SKM-1 (cell line): ENCODE measurements at regions not wholly inside any gene's neighbourhood (a gene's known extent, or its start where the extent isn't known, plus 50 kb on each side); places are given as distances from the start of the nearest gene placed in this dataset.
"Not testable (repeated sequence)": the region's sequence is repeated elsewhere in the genome, so short reads cannot be mapped to it uniquely, and the experiment has no call there.

Experiments used
- DNase-seq: peaks from one replicate; lab custom pipeline; 2025; ENCODE audit not compliant: unreplicated experiment; lab: John Stamatoyannopoulos, UW

GRCh38 chr14:84432676-84433075, 1097.3 kb upstream of the FLRT2 start:
- no peak for DNase-seq

GRCh38 chr14:84433961-84434360, 1096.0 kb upstream of the FLRT2 start:
- DNase-seq, result no peak

GRCh38 chr14:84435820-84436324, 1094.1 kb upstream of the FLRT2 start:
- no peak for DNase-seq

- no peak for DNase-seq
These were observed 1093.4 kb upstream of the FLRT2 start for GRCh38 chr14:84436528-84436927.

- DNase-seq, result no peak
These were observed 1087.4 kb upstream of the FLRT2 start for GRCh38 chr14:84442521-84442920.

- no peak for DNase-seq
These were observed 1084.5 kb upstream of the FLRT2 start for GRCh38 chr14:84445486-84445885.

GRCh38 chr14:84446250-84446649, 1083.7 kb upstream of the FLRT2 start:
- DNase-seq, result no peak

- DNase-seq, result no peak
These were observed 1076.5 kb upstream of the FLRT2 start for GRCh38 chr14:84453307-84453950.

- DNase-seq, result no peak
These were observed 1075.8 kb upstream of the FLRT2 start for GRCh38 chr14:84454114-84454513.

- DNase-seq, result no peak
These were observed 1073.0 kb upstream of the FLRT2 start for GRCh38 chr14:84456946-84457345.

GRCh38 chr14:84458881-84459280, 1071.1 kb upstream of the FLRT2 start:
- no peak for DNase-seq

- DNase-seq, result no peak
These were observed 1064.1 kb upstream of the FLRT2 start for GRCh38 chr14:84465880-84466279.

- DNase-seq, result no peak
These were observed 1061.8 kb upstream of the FLRT2 start for GRCh38 chr14:84468153-84468552.

GRCh38 chr14:84477996-84478395, 1051.9 kb upstream of the FLRT2 start:
- no peak for DNase-seq

GRCh38 chr14:84482256-84483071, 1047.5 kb upstream of the FLRT2 start:
- no peak for DNase-seq

GRCh38 chr14:84483072-84483420, 1046.9 kb upstream of the FLRT2 start:
- DNase-seq, result no peak

- DNase-seq, result not testable (repeated sequence)
These were observed 1045.7 kb upstream of the FLRT2 start for GRCh38 chr14:84484243-84484642.

- no peak for DNase-seq
These were observed 1044.9 kb upstream of the FLRT2 start for GRCh38 chr14:84485036-84485435.

- DNase-seq, result no peak
These were observed 1039.9 kb upstream of the FLRT2 start for GRCh38 chr14:84490081-84490480.

- DNase-seq, result no peak
These were observed 1037.3 kb upstream of the FLRT2 start for GRCh38 chr14:84492685-84493084.

- no peak for DNase-seq
These were observed 1036.2 kb upstream of the FLRT2 start for GRCh38 chr14:84493779-84494178.

- DNase-seq, result no peak
These were observed 1033.3 kb upstream of the FLRT2 start for GRCh38 chr14:84496677-84497076.
